Stimulated activated naive B cell treated with anti-CD40 and anti-IgM and Interleukin-4, amounts not matched to agents 10 μg/mL and 1 μg/mL and 100 μg/mL, for 72 hours (primary cell): ENCODE measurements at regions not wholly inside any gene's neighbourhood (a gene's known extent, or its start where the extent isn't known, plus 50 kb on each side); places are given as distances from the start of the nearest gene placed in this dataset.

Experiments
- ATAC-seq, 2 donors: fragments of 150-1000 bp; cut with Tn5 transposase; replicated peaks; 2 replicates each; pipeline ENCODE4 v1.10.0; 2021; ENCODE audit warnings: moderate library complexity in 1 of 2
- DNase-seq: peaks from one replicate; pipeline ENCODE4 v3.0.0; 2021
- H3K27ac Mint-ChIP-seq: one replicate; pipeline ENCODE4 v1.8.0; 2022; ENCODE audit warnings: mild to moderate bottlenecking, mixed read lengths
- H3K27me3 Mint-ChIP-seq, 2 donors: one replicate each; pipeline ENCODE4 v1.8.0; 2022; ENCODE audit warnings: mixed read lengths in 2 of 2
- H3K36me3 Mint-ChIP-seq, 2 donors: one replicate each; pipeline ENCODE4 v1.8.0; 2022; ENCODE audit warnings: mixed read lengths in 2 of 2, mild to moderate bottlenecking in 1 of 2
- H3K4me1 Mint-ChIP-seq, 2 donors: one replicate each; pipeline ENCODE4 v1.8.0; 2022; ENCODE audit warnings: mixed read lengths in 2 of 2, mild to moderate bottlenecking in 1 of 2
- H3K4me3 Mint-ChIP-seq, 2 donors: one replicate each; pipeline ENCODE4 v1.8.0; 2022; ENCODE audit warnings: mild to moderate bottlenecking in 2 of 2, mixed read lengths in 2 of 2, moderate library complexity in 1 of 2
- H3K9me3 Mint-ChIP-seq, 2 donors: one replicate each; pipeline ENCODE4 v1.8.0; 2022; ENCODE audit warnings: mixed read lengths in 2 of 2, mild to moderate bottlenecking in 1 of 2

DNA sequence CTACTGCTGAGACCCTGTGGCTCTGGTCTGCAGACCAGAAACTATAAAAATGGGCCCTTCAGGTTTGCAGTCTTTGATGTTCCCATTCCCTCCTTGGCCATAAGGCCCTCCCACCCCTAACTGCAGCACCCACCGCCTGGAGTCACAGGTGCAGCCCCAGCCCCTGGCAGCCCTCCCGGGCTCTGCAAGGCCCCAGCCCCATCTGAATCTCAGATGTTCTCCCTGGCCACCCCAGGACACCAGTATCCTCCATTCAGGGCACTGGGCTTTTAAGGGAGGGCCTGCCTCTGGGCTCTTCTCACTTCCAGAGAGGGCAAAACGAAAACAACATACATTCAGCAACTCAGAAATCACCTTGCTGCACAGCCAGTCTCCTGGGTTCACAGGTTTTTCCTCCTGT lies 107.7 kb upstream of the RET start:
- Mint-ChIP-seq H3K27ac (no peak overlapping the region), H3K4me1 (no peaks in the 10 kb centered on the region), H3K9me3 (no peaks in the 10 kb centered on the region), H3K36me3 (no peaks in the 10 kb centered on the region), H3K4me3 (no peak overlapping the region), H3K27me3 (no peaks in the 10 kb centered on the region)
- DNase-seq (no peak), ATAC-seq (no peak)

GRCh38 chr10:42969909-42970308 lies 107.0 kb upstream of the RET start:
- no peak overlapping the region for H3K27ac Mint-ChIP-seq
- H3K27me3 Mint-ChIP-seq: no peaks in the 10 kb centered on the region
- H3K4me1 Mint-ChIP-seq: no peaks in the 10 kb centered on the region
- H3K9me3 Mint-ChIP-seq: no peaks in the 10 kb centered on the region
- ATAC-seq (no peak), DNase-seq (no peak)
- no peak overlapping the region for H3K4me3 Mint-ChIP-seq
- H3K36me3 Mint-ChIP-seq: no peaks in the 10 kb centered on the region

GRCh38 chr10:42970451-42971250 lies 106.2 kb upstream of the RET start:
- Mint-ChIP-seq H3K36me3 (no peaks in the 10 kb centered on the region), H3K4me1 (no peaks in the 10 kb centered on the region), H3K27ac (no peak overlapping the region), H3K9me3 (no peaks in the 10 kb centered on the region), H3K4me3 (no peak overlapping the region), H3K27me3 (no peaks in the 10 kb centered on the region)
- ATAC-seq (no peak), DNase-seq (no peak)

DNA sequence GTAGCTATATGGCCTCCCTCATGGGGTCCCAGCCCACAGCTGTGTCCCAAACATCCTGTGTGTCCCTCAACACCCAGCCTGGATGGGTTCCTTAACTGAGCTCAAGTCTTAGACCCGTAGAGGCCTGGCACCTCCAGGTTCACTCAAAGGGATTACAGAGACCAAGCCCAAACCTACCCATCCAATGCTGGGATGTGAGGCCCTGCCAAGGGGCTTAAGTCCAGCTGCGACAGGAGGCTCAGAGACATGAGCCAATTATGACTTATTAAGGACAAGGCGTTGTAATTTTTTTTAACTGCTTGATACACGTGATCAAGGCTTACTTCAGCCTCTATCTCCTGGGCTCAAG lies 105.6 kb upstream of the RET start:
- H3K9me3 Mint-ChIP-seq: no peaks in the 10 kb centered on the region
- no peak overlapping the region for H3K27ac Mint-ChIP-seq
- ATAC-seq (no peak), DNase-seq (no peak)
- H3K36me3 Mint-ChIP-seq: no peaks in the 10 kb centered on the region
- H3K4me3 Mint-ChIP-seq: no peak overlapping the region
- no peaks in the 10 kb centered on the region for H3K27me3 Mint-ChIP-seq
- no peaks in the 10 kb centered on the region for H3K4me1 Mint-ChIP-seq

- H3K9me3 Mint-ChIP-seq: no peaks in the 10 kb centered on the region
- no peaks in the 10 kb centered on the region for H3K36me3 Mint-ChIP-seq
- H3K27me3 Mint-ChIP-seq: no peaks in the 10 kb centered on the region
- ATAC-seq: no peak
- no peak overlapping the region for H3K27ac Mint-ChIP-seq
- no peaks in the 10 kb centered on the region for H3K4me1 Mint-ChIP-seq
- no peak for DNase-seq
- H3K4me3 Mint-ChIP-seq: no peak overlapping the region
Measured at GRCh38 chr10:42972946-42973345, 103.9 kb upstream of the RET start.

DNA sequence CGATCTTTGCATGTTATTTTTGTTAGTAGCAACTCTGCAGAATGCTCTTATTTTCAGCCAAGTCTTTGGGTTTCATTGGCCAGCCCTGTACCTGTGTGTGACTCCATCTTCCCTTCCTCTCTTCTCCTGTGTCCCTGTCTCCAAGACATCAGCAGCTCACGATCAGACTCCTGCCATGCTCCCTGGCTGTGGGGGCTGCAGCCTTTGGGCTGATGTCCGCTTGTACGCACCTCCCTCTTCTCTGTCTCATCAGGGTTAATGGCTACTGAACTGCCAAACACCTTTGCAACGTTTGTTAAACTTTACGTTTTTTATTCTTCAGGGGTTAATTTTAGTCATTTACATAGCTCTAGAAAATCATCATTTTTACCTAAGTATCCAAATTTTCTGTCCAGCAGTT lies 103.5 kb upstream of the RET start:
- DNase-seq (no peak), ATAC-seq (no peak)
- Mint-ChIP-seq H3K27me3 (no peaks in the 10 kb centered on the region), H3K4me3 (no peak overlapping the region), H3K36me3 (no peaks in the 10 kb centered on the region), H3K9me3 (no peaks in the 10 kb centered on the region), H3K27ac (no peak overlapping the region), H3K4me1 (no peaks in the 10 kb centered on the region)

DNA sequence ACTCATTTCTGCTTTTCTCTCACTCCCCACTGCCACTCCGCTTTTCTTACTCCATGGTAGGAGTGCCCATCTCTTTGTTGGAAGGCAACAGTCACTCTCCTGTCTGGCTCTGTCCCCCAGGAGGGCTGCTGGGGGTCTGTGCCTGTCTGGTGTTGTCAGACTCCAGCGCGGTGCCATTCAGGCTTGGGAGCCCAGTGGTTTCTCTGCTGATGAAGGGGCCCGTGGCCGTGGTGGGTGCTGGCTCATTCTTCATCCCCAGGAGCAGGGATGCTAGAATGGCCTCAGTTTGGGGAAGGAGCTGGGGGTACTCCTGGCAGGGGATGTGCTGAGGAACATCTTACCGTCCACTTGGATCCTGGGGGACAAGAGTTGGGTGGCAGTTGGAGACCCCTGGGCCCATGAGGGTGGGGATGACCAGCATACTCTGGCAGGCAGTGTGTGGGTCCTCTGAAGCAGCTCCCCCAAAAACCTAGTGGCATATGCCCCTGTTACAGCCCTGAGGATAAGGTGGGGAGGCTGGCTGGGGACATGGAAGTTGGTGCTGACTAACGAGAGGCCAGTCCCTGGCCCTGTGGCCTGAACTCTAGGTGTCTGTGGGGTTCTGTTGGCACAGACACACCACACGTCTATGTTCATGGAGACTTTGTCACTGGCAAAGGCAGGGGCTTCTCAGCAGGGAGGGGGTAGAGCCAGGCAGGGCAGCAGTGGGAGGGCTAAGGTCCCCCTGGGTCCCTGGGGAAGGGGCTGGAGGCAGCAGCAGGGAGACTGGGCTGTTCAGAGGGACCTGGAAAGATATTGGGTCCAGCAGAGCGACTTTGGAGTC lies 102.8 kb upstream of the RET start:
- H3K4me1 Mint-ChIP-seq: no peaks in the 10 kb centered on the region
- no peaks in the 10 kb centered on the region for H3K9me3 Mint-ChIP-seq
- no peak overlapping the region for H3K4me3 Mint-ChIP-seq
- no peaks in the 10 kb centered on the region for H3K36me3 Mint-ChIP-seq
- H3K27ac Mint-ChIP-seq: no peak overlapping the region
- no peak for DNase-seq
- H3K27me3 Mint-ChIP-seq: no peaks in the 10 kb centered on the region
- ATAC-seq: no peak

DNA sequence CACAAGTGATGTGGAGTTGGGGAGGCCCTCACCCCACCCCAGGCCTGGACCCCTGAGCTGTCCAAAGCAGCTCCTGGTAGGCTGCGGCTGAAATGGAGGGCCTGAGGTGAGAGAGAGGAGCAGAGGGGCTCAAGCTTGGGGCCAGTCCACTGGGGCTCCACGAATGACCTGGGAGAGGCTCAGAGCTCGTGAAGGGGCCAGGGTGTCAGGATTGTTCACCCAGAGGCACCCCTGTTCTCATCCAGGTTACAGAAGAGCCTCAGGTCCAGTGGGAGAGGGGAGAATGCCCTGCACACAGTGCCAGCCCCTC lies 102.2 kb upstream of the RET start:
- ATAC-seq (no peak), DNase-seq (no peak)
- Mint-ChIP-seq H3K9me3 (no peaks in the 10 kb centered on the region), H3K27ac (no peak overlapping the region), H3K36me3 (no peaks in the 10 kb centered on the region), H3K4me1 (no peaks in the 10 kb centered on the region), H3K27me3 (no peaks in the 10 kb centered on the region), H3K4me3 (no peak overlapping the region)

GRCh38 chr10:42975005-42975493 lies 101.8 kb upstream of the RET start:
- DNase-seq (no peak), ATAC-seq (no peak)
- H3K4me1 Mint-ChIP-seq: no peaks in the 10 kb centered on the region
- no peaks in the 10 kb centered on the region for H3K27me3 Mint-ChIP-seq
- no peak overlapping the region for H3K27ac Mint-ChIP-seq
- H3K36me3 Mint-ChIP-seq: no peaks in the 10 kb centered on the region
- no peak overlapping the region for H3K4me3 Mint-ChIP-seq
- no peaks in the 10 kb centered on the region for H3K9me3 Mint-ChIP-seq

DNA sequence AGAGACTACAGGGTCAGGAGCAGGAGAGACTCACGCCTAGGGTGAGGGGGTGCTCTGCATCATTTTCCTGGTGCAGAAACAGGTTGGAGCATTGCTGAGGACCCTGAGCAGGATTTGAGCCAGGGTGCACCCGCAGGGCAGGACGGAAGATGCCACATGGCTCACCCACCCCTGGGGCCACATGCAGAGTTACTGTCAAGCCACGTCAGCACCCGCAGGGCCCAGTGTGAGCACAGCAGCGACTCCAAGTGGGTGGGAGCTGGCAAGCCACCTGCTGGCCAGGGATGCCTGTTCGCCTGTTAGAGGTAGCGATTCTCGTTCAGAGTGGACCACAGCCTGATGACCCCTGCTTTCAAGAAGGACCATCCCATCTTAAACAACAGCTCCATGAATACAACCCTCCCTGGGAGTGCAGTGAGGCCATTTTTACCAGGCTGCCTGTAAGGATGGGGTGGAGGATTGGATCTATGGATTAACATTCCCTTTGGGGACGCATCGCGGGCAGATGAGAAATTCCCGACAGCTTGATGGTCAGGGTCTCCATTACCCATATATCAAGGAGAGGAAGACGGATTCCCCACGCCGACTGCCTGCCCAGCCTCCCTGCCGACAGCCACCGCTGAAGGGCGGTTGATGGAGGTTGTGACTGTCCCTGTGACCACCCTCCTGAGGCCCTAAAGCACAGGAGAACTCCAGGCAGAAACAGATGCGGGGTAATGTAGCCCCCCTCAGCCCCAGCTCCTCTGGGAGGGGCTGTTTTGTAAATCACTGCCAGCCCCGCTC lies 101.1 kb upstream of the RET start:
- H3K27ac Mint-ChIP-seq: no peak overlapping the region
- no peak overlapping the region for H3K4me3 Mint-ChIP-seq
- no peaks in the 10 kb centered on the region for H3K36me3 Mint-ChIP-seq
- DNase-seq: no peak
- ATAC-seq: no peak
- no peaks in the 10 kb centered on the region for H3K27me3 Mint-ChIP-seq
- H3K9me3 Mint-ChIP-seq: no peaks in the 10 kb centered on the region
- H3K4me1 Mint-ChIP-seq: no peaks in the 10 kb centered on the region

GRCh38 chr10:42976351-42977031 lies 100.4 kb upstream of the RET start:
- Mint-ChIP-seq H3K4me1 (no peaks in the 10 kb centered on the region), H3K9me3 (no peaks in the 10 kb centered on the region), H3K27ac (no peak overlapping the region), H3K4me3 (no peak overlapping the region), H3K36me3 (no peaks in the 10 kb centered on the region), H3K27me3 (no peaks in the 10 kb centered on the region)
- DNase-seq: no peak
- no peak for ATAC-seq

DNA sequence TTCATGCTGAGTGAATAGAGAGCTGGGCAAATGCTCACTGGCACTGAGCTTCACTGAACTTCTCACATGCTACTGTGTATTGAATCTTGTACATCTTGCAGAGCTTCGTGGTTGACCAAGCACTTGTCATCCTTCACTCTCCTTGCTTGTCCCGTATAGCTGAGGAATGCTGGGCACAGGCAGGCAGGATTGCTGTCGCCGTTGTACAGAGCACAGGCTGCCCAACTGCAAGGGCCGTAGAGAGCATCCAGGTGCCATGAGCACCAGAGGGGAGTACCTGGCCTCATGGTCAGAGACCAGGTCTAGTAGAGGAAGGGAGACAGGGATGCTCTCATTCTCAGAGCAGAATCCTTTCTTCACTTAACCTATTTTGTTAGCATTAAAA lies 99.8 kb upstream of the RET start:
- Mint-ChIP-seq H3K27me3 (no peaks in the 10 kb centered on the region), H3K36me3 (no peaks in the 10 kb centered on the region), H3K4me1 (no peaks in the 10 kb centered on the region), H3K4me3 (no peak overlapping the region), H3K9me3 (no peaks in the 10 kb centered on the region), H3K27ac (no peak overlapping the region)
- no peak for ATAC-seq
- DNase-seq: no peak

GRCh38 chr10:42979181-42979580 lies 97.7 kb upstream of the RET start:
- Mint-ChIP-seq H3K27ac (no peak overlapping the region), H3K36me3 (no peaks in the 10 kb centered on the region), H3K27me3 (no peaks in the 10 kb centered on the region), H3K9me3 (no peaks in the 10 kb centered on the region), H3K4me1 (no peaks in the 10 kb centered on the region), H3K4me3 (no peak overlapping the region)
- no peak for ATAC-seq
- no peak for DNase-seq

- H3K27ac Mint-ChIP-seq: no peak overlapping the region
- H3K4me3 Mint-ChIP-seq: no peak overlapping the region
- no peaks in the 10 kb centered on the region for H3K36me3 Mint-ChIP-seq
- no peaks in the 10 kb centered on the region for H3K4me1 Mint-ChIP-seq
- ATAC-seq (no peak), DNase-seq (no peak)
- no peaks in the 10 kb centered on the region for H3K27me3 Mint-ChIP-seq
- H3K9me3 Mint-ChIP-seq: no peaks in the 10 kb centered on the region
Measured at GRCh38 chr10:42979721-42980467, 97.0 kb upstream of the RET start.
